Esophagus muscularis mucosa (tissue), 3 donors: ENCODE measurements at regions not wholly inside any gene's neighbourhood (a gene's known extent, or its start where the extent isn't known, plus 50 kb on each side); places are given as distances from the start of the nearest gene placed in this dataset.

ENCODE experiments used
- POLR2A ChIP-seq: fragments of 450-650 bp; IDR thresholded peaks from one replicate; pipeline ENCODE4 v1.6.1; 2017; ENCODE audit warnings: antibody characterized with exemption, moderate library complexity, mild to moderate bottlenecking, low read depth
- TF ChIP-seq, protein P1 (sequence below), 3 experiments: fragments of 200-600 bp in 2 of 3; fragments of 450-650 bp in 1 of 3; sonication (generic) in 2 of 3; IDR thresholded peaks; one replicate each; pipeline ENCODE4 v1.5.1; 2017 to 2019; ENCODE audit warnings: antibody characterized with exemption in 3 of 3, mild to moderate bottlenecking in 2 of 3, moderate library complexity in 1 of 3

DNA sequence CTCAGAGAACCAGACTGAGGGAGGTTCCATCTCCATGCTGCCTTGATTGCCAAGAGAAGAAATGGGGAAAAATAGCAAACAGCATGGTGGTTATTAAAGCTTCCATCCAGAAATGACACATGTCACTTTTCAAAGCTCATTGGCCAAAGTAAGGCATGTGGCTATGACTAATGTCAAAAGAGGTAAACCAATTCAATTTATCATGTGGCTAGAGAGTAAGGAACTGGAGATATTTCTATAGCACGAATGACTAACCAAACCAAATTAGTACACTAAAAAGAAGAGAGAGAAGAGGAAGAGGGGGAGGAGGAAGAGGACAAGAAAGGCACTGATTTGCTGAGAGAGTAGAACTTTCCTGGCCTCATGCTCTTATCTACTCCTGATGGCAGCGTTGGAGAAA, 115.2 kb upstream of the SLC6A11 start:
- TF ChIP-seq, protein P1, sequence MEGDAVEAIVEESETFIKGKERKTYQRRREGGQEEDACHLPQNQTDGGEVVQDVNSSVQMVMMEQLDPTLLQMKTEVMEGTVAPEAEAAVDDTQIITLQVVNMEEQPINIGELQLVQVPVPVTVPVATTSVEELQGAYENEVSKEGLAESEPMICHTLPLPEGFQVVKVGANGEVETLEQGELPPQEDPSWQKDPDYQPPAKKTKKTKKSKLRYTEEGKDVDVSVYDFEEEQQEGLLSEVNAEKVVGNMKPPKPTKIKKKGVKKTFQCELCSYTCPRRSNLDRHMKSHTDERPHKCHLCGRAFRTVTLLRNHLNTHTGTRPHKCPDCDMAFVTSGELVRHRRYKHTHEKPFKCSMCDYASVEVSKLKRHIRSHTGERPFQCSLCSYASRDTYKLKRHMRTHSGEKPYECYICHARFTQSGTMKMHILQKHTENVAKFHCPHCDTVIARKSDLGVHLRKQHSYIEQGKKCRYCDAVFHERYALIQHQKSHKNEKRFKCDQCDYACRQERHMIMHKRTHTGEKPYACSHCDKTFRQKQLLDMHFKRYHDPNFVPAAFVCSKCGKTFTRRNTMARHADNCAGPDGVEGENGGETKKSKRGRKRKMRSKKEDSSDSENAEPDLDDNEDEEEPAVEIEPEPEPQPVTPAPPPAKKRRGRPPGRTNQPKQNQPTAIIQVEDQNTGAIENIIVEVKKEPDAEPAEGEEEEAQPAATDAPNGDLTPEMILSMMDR (IDR thresholded peaks at IDR 0.05), result no peak
- TF ChIP-seq POLR2A, result no peak
